Memory B cell (primary cell): ENCODE measurements at regions not wholly inside any gene's neighbourhood (a gene's known extent, or its start where the extent isn't known, plus 50 kb on each side); places are given as distances from the start of the nearest gene placed in this dataset.

Experiments
- ATAC-seq: fragments of 150-1000 bp; cut with Tn5 transposase; 2 replicates; pipeline ENCODE4 v1.10.0; 2021; ENCODE audit warnings: low read depth, mild to moderate bottlenecking, moderate library complexity
- DNase-seq, 2 donors: peaks; one replicate each; pipeline ENCODE4 v3.0.0; 2022; ENCODE audit warnings: low spot score in 2 of 2
- H3K27ac Mint-ChIP-seq: one replicate; pipeline ENCODE4 v1.8.0; 2022; ENCODE audit warnings: mild to moderate bottlenecking, moderate library complexity, mixed read lengths
- H3K27me3 Mint-ChIP-seq: one replicate; pipeline ENCODE4 v1.8.0; 2022; ENCODE audit warnings: mixed read lengths
- H3K36me3 Mint-ChIP-seq: one replicate; pipeline ENCODE4 v1.8.0; 2022; ENCODE audit warnings: mild to moderate bottlenecking, mixed read lengths
- H3K4me1 Mint-ChIP-seq: one replicate; pipeline ENCODE4 v1.8.0; 2022; ENCODE audit warnings: mixed read lengths
- H3K4me3 Mint-ChIP-seq: one replicate; pipeline ENCODE4 v1.8.0; 2022; ENCODE audit warnings: mild to moderate bottlenecking, moderate library complexity, mixed read lengths
- H3K9me3 Mint-ChIP-seq: one replicate; pipeline ENCODE4 v1.8.0; 2022; ENCODE audit warnings: mixed read lengths

- no peak overlapping the region for H3K4me3 Mint-ChIP-seq
- H3K27ac Mint-ChIP-seq = no peak overlapping the region
- H3K4me1 Mint-ChIP-seq = no peaks in the 10 kb centered on the region
- no peak for ATAC-seq
- H3K36me3 Mint-ChIP-seq = peaks cover 6% of the 10 kb centered on the region
- H3K27me3 Mint-ChIP-seq = peaks cover 7% of the 10 kb centered on the region
- H3K9me3 Mint-ChIP-seq = peaks cover 3% of the 10 kb centered on the region
- DNase-seq = no peak
Measured at GRCh38 chr10:130230036-130230435, 93.8 kb downstream of the GLRX3 start.

GRCh38 chr10:130230611-130231010 is 94.4 kb downstream of the GLRX3 start:
- no peak overlapping the region for H3K27ac Mint-ChIP-seq
- H3K9me3 Mint-ChIP-seq = peaks cover 3% of the 10 kb centered on the region
- peaks cover 6% of the 10 kb centered on the region for H3K36me3 Mint-ChIP-seq

DNA sequence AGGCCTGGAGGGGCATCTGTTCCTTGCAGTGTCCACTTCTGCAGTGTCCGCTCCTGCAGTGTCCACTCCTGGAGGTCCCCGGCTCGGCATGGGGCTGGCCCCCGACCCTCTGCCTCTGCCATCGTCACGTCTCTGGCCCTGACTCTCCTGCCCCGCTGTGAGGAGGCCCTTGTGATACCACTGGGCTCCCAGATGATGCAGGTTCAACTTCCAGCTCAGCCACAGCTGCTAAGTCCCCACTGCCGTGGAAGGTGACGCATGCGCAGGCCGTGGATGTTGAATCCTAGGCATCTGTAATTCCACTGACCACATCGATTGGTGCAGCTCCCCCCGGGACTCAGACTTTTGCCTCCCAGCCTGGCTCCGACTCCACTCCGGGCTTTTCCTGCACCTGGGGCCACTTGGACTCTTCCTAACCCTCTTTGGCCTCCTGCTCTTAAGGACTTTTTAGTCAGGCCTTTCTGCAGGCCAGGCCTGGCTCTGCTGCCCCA is 95.1 kb downstream of the GLRX3 start:
- ATAC-seq = no peak
- no peaks in the 10 kb centered on the region for H3K4me1 Mint-ChIP-seq
- H3K27me3 Mint-ChIP-seq = peaks cover 5% of the 10 kb centered on the region
- peaks cover 6% of the 10 kb centered on the region for H3K36me3 Mint-ChIP-seq
- no peak for DNase-seq
- H3K9me3 Mint-ChIP-seq = peaks cover 3% of the 10 kb centered on the region
- no peak overlapping the region for H3K4me3 Mint-ChIP-seq
- no peak overlapping the region for H3K27ac Mint-ChIP-seq

More at GRCh38 chr10:130230611-130231010, 94.4 kb downstream of the GLRX3 start:
- ATAC-seq = no peak
- Mint-ChIP-seq H3K4me1 (no peaks in the 10 kb centered on the region), H3K4me3 (no peak overlapping the region), H3K27me3 (peaks cover 5% of the 10 kb centered on the region)
- no peak for DNase-seq

DNA sequence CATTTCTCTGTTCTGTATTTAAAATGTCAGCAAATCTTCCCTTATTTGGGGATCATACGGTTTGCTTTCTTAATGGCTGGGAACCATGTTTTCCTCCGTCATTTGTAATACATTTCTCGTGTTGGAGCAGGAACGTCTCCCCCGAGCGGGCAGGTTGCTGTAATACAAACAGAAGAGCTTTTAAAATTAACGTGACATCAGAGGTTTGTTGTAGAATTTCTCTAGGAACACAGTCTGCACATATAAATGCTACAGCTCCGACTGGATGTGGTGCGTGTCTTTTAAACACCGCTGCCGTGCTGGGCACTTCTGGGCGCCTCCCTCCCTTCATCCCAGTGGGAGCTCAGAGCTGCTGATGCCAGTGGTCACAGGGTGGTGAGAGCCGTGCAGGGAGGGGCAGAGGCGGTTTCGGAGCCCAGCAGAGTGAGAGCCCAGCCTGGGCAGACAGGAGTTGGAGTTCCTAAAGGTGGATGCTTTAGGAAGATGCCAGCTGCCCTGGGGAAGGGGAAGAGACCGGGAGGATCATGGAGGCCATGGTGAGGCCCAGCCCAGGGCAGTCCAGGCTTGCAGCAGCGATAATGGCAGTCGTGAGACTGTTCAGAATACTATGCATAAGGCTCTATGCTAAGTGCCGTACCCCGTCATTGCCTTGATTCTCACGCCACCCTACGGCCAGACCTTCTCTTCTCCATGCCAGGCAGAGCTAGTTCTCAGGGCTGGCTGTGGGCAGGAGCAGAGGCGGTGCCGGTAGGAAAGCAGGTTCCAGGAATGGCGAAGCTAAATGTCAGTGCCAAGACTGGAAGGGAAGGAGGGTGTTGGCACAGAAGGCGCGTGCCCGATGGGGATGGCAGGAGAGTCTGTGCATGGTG is 96.2 kb downstream of the GLRX3 start:
- DNase-seq (no peak), ATAC-seq (no peak)
- no peaks in the 10 kb centered on the region for H3K4me1 Mint-ChIP-seq
- no peak overlapping the region for H3K4me3 Mint-ChIP-seq
- peaks cover 1% of the 10 kb centered on the region for H3K9me3 Mint-ChIP-seq
- H3K27me3 Mint-ChIP-seq = peaks cover 2% of the 10 kb centered on the region
- H3K36me3 Mint-ChIP-seq = peaks cover under 1% of the 10 kb centered on the region
- H3K27ac Mint-ChIP-seq = no peak overlapping the region

DNA sequence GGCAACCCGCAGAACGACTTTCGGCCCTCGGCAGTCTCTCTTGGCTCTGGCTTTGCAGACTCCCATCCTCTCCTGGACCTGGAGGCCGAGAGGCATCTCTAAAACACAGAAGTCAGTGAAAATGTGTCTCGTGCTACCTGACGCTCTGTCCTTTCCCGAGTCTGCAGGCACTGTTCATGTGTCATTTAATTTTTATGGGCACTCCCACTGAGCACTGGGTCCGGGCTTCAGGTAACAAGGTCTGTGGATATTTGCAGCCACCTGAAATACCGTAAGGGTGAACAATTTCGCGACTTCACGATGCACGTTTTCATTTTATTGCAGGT is 96.8 kb downstream of the GLRX3 start:
- Mint-ChIP-seq H3K4me3 (no peak overlapping the region), H3K27ac (no peak overlapping the region), H3K27me3 (peaks cover 2% of the 10 kb centered on the region), H3K9me3 (no peaks in the 10 kb centered on the region), H3K4me1 (no peaks in the 10 kb centered on the region), H3K36me3 (no peaks in the 10 kb centered on the region)
- ATAC-seq (no peak), DNase-seq (no peak)

GRCh38 chr10:130233426-130233825 is 97.2 kb downstream of the GLRX3 start:
- no peaks in the 10 kb centered on the region for H3K9me3 Mint-ChIP-seq
- H3K4me1 Mint-ChIP-seq = no peaks in the 10 kb centered on the region
- ATAC-seq (no peak), DNase-seq (no peak)
- peaks cover 2% of the 10 kb centered on the region for H3K27me3 Mint-ChIP-seq
- H3K27ac Mint-ChIP-seq = no peak overlapping the region
- no peak overlapping the region for H3K4me3 Mint-ChIP-seq
- no peaks in the 10 kb centered on the region for H3K36me3 Mint-ChIP-seq

DNA sequence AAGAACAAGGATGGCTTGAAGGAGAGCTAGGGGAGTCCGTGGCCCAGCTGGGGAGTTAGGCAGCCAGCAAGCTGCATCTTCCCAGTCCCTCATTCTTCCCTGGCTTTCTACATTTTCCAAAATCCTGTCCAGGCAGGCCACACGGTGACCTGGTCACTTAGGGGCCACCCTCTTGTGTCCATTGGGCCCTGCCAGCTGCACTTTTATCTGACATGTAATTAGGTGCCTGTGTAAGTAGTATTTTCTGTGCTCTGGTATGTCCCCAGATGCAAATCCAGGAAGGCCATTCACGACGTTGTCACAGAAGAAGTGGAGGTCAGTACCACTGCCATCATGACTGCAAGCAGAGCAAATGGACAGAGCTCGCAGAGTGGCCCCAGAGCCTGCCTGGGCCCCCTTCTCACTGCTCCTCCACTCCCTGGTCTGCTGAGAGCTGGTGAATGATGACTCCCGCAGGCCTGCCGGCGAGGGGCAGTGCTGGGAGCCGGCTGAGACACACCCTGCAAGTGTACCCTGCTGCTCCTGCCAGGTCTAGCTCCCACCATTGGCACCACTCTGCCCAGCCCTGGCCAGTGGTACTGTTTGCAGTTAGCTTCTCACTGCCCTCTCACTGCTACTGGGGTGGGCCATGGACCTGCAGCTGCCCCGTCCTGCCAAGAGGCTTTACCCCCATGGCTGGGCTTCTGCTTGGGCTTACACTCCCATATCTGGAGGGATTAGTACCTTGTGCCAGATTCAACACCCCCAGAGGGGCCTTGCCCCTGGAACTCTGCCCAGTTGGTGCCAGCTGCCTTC is 98.2 kb downstream of the GLRX3 start:
- H3K36me3 Mint-ChIP-seq = no peaks in the 10 kb centered on the region
- H3K4me1 Mint-ChIP-seq = no peaks in the 10 kb centered on the region
- no peak for ATAC-seq

GRCh38 chr10:130236711-130237110 is 100.5 kb downstream of the GLRX3 start:
- peaks cover 5% of the 10 kb centered on the region for H3K27me3 Mint-ChIP-seq
- peaks cover 5% of the 10 kb centered on the region for H3K36me3 Mint-ChIP-seq
- ATAC-seq = no peak

More for the DNA sequence above, 98.2 kb downstream of the GLRX3 start:
- no peak for DNase-seq
- Mint-ChIP-seq H3K27ac (no peak overlapping the region), H3K4me3 (no peak overlapping the region), H3K9me3 (no peaks in the 10 kb centered on the region), H3K27me3 (peaks cover 2% of the 10 kb centered on the region)

GRCh38 chr10:130240409-130240808 is 104.2 kb downstream of the GLRX3 start:
- H3K9me3 Mint-ChIP-seq = peaks cover 7% of the 10 kb centered on the region
- H3K27me3 Mint-ChIP-seq = peaks cover 7% of the 10 kb centered on the region
- no peak overlapping the region for H3K27ac Mint-ChIP-seq
- ATAC-seq = no peak
- H3K36me3 Mint-ChIP-seq = peaks cover 6% of the 10 kb centered on the region
- no peak overlapping the region for H3K4me3 Mint-ChIP-seq
- H3K4me1 Mint-ChIP-seq = peaks cover 4% of the 10 kb centered on the region
- DNase-seq = no peak

More at GRCh38 chr10:130236711-130237110, 100.5 kb downstream of the GLRX3 start:
- no peak overlapping the region for H3K27ac Mint-ChIP-seq
- DNase-seq = no peak
- no peak overlapping the region for H3K4me3 Mint-ChIP-seq
- peaks cover 6% of the 10 kb centered on the region for H3K9me3 Mint-ChIP-seq
- H3K4me1 Mint-ChIP-seq = no peaks in the 10 kb centered on the region

DNA sequence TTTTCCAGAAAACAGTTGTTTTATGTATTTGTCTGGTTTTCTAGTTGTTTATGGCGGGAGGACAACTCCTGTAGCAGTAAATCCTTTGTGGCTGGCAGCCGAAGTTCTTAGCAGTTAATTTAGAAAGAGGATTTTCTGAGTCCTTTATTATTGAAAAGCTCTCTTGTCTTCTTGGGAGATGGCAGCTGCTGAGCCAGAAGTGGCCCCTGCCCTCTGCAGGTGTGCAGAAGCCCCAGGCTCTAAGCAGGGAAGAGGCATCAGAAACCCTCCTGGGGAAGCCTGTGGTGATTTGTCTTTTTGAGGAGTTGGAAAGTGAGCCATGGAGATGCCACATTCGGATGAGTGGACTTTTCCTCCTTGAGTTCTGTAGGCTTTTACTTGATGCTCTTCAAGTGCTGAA is 106.3 kb downstream of the GLRX3 start:
- H3K36me3 Mint-ChIP-seq = peaks cover 6% of the 10 kb centered on the region

GRCh38 chr10:130243015-130243414 is 106.8 kb downstream of the GLRX3 start:
- peaks cover 10% of the 10 kb centered on the region for H3K27me3 Mint-ChIP-seq
- DNase-seq (no peak), ATAC-seq (no peak)
- no peak overlapping the region for H3K4me3 Mint-ChIP-seq
- no peak overlapping the region for H3K27ac Mint-ChIP-seq
- peaks cover 4% of the 10 kb centered on the region for H3K4me1 Mint-ChIP-seq
- peaks cover 8% of the 10 kb centered on the region for H3K9me3 Mint-ChIP-seq
- peaks cover 6% of the 10 kb centered on the region for H3K36me3 Mint-ChIP-seq

More for the DNA sequence above, 106.3 kb downstream of the GLRX3 start:
- no peak for ATAC-seq
- Mint-ChIP-seq H3K27me3 (peaks cover 10% of the 10 kb centered on the region), H3K4me1 (peaks cover 4% of the 10 kb centered on the region), H3K4me3 (no peak overlapping the region), H3K27ac (no peak overlapping the region), H3K9me3 (peaks cover 8% of the 10 kb centered on the region)
- no peak for DNase-seq

DNA sequence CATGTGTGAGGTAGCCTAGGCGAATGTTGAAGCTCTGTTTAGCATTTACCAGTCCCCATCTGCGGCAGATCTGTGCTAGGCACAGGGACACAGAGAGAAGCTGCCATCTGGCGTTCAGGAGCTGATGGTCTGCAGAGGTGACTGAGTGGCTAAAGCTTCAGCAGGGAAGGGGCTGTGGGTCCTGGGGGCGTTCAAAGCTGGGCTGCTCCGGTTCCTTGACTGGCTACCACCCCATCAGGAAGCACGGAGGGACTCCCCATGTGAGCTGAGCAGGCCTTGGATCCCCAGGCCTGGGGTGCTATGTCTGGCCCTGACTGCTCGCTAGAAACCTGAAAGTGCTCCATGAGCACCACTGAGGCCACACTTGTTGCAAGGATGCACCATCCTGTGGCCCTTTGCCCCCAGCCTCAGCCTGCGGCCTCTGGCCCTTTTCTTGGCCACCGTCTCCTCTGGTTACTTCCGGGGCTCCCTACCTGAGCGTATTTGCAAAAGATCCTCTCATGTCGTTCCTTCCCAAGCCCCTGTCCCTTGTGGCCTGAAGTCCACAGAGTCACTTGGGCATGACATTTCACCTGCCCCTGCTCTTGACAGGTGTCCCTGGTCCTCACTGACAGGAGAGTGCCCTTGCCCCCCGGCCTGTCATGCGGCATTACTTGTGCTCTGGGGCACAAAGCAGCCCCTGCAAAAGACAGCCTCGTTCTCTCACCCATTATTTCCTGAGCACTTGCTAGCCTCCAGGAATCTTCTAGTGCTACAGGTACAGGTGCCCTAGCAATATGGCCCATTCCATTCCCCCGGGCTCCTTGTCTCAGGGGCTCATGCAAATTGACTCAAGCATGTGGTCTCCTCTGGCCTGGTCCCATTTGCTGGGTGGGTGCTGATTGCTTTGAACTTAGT is 108.1 kb downstream of the GLRX3 start:
- Mint-ChIP-seq H3K4me3 (no peak overlapping the region), H3K27ac (no peak overlapping the region)
- no peak for ATAC-seq

DNA sequence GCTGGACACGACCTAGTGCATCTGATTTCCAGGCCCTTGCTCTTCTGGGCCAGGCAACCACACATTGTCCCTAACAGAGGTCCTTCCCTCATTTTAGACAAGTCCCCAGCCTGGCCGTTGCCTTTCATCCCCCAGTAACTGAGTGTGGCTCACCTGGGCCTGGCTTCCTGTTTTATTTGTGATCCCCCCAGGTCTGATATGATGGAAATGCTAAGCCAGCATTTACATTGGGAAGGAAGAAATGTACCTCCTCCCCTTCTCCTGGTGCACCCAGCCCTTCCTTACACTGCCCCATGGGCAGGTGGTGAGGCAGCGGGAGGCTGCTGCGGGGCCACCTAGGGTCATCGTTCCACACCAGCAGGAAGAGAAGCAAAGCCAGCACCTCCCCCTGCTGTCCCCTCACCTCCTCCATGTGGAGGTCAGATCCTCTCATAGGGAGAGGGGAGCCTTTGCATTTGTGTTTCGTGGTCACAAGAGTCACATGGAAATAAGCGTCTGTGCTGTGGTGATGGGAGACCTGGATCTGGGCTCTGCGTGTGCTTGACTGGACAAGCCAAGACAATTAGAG is 108.8 kb downstream of the GLRX3 start:
- H3K27ac Mint-ChIP-seq = no peak overlapping the region
- H3K36me3 Mint-ChIP-seq = peaks cover 6% of the 10 kb centered on the region
- peaks cover 4% of the 10 kb centered on the region for H3K4me1 Mint-ChIP-seq
- H3K27me3 Mint-ChIP-seq = peaks cover 10% of the 10 kb centered on the region
- no peak overlapping the region for H3K4me3 Mint-ChIP-seq
- ATAC-seq (no peak), DNase-seq (no peak)
- peaks cover 8% of the 10 kb centered on the region for H3K9me3 Mint-ChIP-seq

More for the DNA sequence above, 108.1 kb downstream of the GLRX3 start:
- DNase-seq = no peak
- Mint-ChIP-seq H3K36me3 (peaks cover 6% of the 10 kb centered on the region), H3K27me3 (peaks cover 10% of the 10 kb centered on the region), H3K9me3 (peaks cover 8% of the 10 kb centered on the region), H3K4me1 (peaks cover 4% of the 10 kb centered on the region)
